DOHH2 (cell line): ENCODE measurements at regions not wholly inside any gene's neighbourhood (a gene's known extent, or its start where the extent isn't known, plus 50 kb on each side); places are given as distances from the start of the nearest gene placed in this dataset.

Experiments used
- EZH2phosphoT487 ChIP-seq: fragments of 200-600 bp; sonication (generic); IDR thresholded peaks from 2 replicates; pipeline ENCODE4 v1.6.1; 2017; ENCODE audit warnings: borderline replicate concordance, mild to moderate bottlenecking, antibody characterized with exemption, low read length, moderate library complexity, mixed read lengths
- TF ChIP-seq, protein P1 (sequence below): fragments of 200-600 bp; sonication (generic); IDR thresholded peaks from one replicate; pipeline ENCODE4 v1.5.1; 2014; ENCODE audit warnings: antibody characterized with exemption, mild to moderate bottlenecking, low read depth, low read length; ENCODE audit not compliant: poor library complexity, severe bottlenecking

- TF ChIP-seq, protein P1, sequence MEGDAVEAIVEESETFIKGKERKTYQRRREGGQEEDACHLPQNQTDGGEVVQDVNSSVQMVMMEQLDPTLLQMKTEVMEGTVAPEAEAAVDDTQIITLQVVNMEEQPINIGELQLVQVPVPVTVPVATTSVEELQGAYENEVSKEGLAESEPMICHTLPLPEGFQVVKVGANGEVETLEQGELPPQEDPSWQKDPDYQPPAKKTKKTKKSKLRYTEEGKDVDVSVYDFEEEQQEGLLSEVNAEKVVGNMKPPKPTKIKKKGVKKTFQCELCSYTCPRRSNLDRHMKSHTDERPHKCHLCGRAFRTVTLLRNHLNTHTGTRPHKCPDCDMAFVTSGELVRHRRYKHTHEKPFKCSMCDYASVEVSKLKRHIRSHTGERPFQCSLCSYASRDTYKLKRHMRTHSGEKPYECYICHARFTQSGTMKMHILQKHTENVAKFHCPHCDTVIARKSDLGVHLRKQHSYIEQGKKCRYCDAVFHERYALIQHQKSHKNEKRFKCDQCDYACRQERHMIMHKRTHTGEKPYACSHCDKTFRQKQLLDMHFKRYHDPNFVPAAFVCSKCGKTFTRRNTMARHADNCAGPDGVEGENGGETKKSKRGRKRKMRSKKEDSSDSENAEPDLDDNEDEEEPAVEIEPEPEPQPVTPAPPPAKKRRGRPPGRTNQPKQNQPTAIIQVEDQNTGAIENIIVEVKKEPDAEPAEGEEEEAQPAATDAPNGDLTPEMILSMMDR = no peak
- no peak for TF ChIP-seq EZH2phosphoT487
These were observed 270.5 kb downstream of the BCAT1 start for GRCh38 chr12:24678436-24678835.
